RWPE1 (cell line): ENCODE measurements at regions not wholly inside any gene's neighbourhood (a gene's known extent, or its start where the extent isn't known, plus 50 kb on each side); places are given as distances from the start of the nearest gene placed in this dataset.

ENCODE experiments used
- CTCF ChIA-PET: fragments of 350-600 bp; sonication (Branson Sonifier 250); formaldehyde crosslinking; extraction: SDS; loops from one replicate; lab custom pipeline; 2021; lab: Yijun Ruan, JAX
- POLR2A ChIA-PET: fragments of 400-600 bp; formaldehyde crosslinking; extraction: SDS; loops from one replicate; lab custom pipeline; 2020; ENCODE audit warnings: antibody characterized with exemption; ENCODE audit not compliant: low non-redundant PET; lab: Yijun Ruan, JAX
- DNase-seq: peaks from one replicate; pipeline ENCODE4 v3.0.0; 2012; ENCODE audit warnings: low spot score
- H3K27ac ChIP-seq: fragments of 450-650 bp; 2 replicates; pipeline ENCODE4 v1.5.1; 2017
- CTCF ChIP-seq: fragments of 450-650 bp; conservative IDR thresholded peaks from 2 replicates; pipeline ENCODE4 v1.5.1; 2017; ENCODE audit warnings: low read depth, mild to moderate bottlenecking

- POLR2A ChIA-PET, result no interaction called here
- CTCF ChIA-PET, result no interaction called here
These were observed 1205.4 kb downstream of the TBC1D22A start for GRCh38 chr22:47967831-47968230.

GRCh38 chr22:47966316-47966715 is 1203.9 kb downstream of the TBC1D22A start:
- POLR2A ChIA-PET, result no interaction called here
- H3K27ac ChIP-seq, result no peak overlapping the region
- DNase-seq, result no peak
- TF ChIP-seq CTCF, result no peak
- CTCF ChIA-PET, result no interaction called here

More at GRCh38 chr22:47967831-47968230, 1205.4 kb downstream of the TBC1D22A start:
- no peak for DNase-seq
- H3K27ac ChIP-seq, result no peak overlapping the region
- no peak for TF ChIP-seq CTCF

- no peak for DNase-seq
- CTCF ChIA-PET, result no interaction called here
- POLR2A ChIA-PET, result no interaction called here
- H3K27ac ChIP-seq, result no peak overlapping the region
- no peak for TF ChIP-seq CTCF
These were observed 1203.4 kb downstream of the TBC1D22A start for GRCh38 chr22:47965896-47966295.

- H3K27ac ChIP-seq, result no peak overlapping the region
- no peak for DNase-seq
- ChIA-PET CTCF (no interaction called here), POLR2A (no interaction called here)
- TF ChIP-seq CTCF, result no peak
These were observed 1202.6 kb downstream of the TBC1D22A start for GRCh38 chr22:47965066-47965465.

GRCh38 chr22:47963660-47964059 is 1201.2 kb downstream of the TBC1D22A start:
- ChIA-PET CTCF (no interaction called here), POLR2A (no interaction called here)
- DNase-seq, result no peak
- H3K27ac ChIP-seq, result no peak overlapping the region
- no peak for TF ChIP-seq CTCF

- POLR2A ChIA-PET, result no interaction called here
- H3K27ac ChIP-seq, result no peak overlapping the region
- CTCF ChIA-PET, result no interaction called here
- TF ChIP-seq CTCF, result no peak
- no peak for DNase-seq
These were observed 1195.2 kb downstream of the TBC1D22A start for GRCh38 chr22:47957649-47958048.

GRCh38 chr22:47954107-47954506 is 1191.7 kb downstream of the TBC1D22A start:
- no peak for TF ChIP-seq CTCF
- ChIA-PET POLR2A (no interaction called here), CTCF (no interaction called here)
- no peak for DNase-seq
- H3K27ac ChIP-seq, result no peak overlapping the region
